ENCODE measurements at regions not wholly inside any gene's neighbourhood (a gene's known extent, or its start where the extent isn't known, plus 50 kb on each side); places are given as distances from the start of the nearest gene placed in this dataset.

DNA sequence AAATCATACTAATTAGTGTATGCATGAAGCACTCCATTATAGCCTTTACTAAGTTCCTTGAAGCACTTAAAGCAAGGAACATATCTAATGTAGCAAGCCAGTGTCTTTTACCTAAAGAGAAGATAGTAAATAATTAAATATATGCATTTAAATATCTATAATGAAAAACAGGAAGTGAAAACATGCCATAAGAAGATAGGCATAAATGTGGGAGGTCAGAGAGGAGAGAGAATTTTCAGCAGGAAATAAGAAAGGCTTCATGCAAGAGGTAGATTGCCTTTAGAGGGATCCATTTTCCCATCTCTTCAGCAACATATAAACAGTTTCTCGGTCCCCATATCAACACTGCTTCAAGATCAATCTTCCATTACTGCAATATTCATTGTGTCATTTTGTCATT, 599.8 kb downstream of the FRK start (continued):
- no peak for TF ChIP-seq ZKSCAN1 (IDR thresholded peaks at IDR 0.05; ENCODE audit: low read length)
- TF ChIP-seq ZNF607 (CRISPR knock-in tag; IDR thresholded peaks at IDR 0.05; ENCODE audit: borderline replicate concordance) = no peak
- TF ChIP-seq ZNF670 (CRISPR knock-in tag; IDR thresholded peaks at IDR 0.05; ENCODE audit: borderline replicate concordance) = no peak
- TF ChIP-seq, protein P1, sequence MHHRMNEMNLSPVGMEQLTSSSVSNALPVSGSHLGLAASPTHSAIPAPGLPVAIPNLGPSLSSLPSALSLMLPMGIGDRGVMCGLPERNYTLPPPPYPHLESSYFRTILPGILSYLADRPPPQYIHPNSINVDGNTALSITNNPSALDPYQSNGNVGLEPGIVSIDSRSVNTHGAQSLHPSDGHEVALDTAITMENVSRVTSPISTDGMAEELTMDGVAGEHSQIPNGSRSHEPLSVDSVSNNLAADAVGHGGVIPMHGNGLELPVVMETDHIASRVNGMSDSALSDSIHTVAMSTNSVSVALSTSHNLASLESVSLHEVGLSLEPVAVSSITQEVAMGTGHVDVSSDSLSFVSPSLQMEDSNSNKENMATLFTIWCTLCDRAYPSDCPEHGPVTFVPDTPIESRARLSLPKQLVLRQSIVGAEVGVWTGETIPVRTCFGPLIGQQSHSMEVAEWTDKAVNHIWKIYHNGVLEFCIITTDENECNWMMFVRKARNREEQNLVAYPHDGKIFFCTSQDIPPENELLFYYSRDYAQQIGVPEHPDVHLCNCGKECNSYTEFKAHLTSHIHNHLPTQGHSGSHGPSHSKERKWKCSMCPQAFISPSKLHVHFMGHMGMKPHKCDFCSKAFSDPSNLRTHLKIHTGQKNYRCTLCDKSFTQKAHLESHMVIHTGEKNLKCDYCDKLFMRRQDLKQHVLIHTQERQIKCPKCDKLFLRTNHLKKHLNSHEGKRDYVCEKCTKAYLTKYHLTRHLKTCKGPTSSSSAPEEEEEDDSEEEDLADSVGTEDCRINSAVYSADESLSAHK (CRISPR knock-in tag; IDR thresholded peaks at IDR 0.05; ENCODE audit: borderline replicate concordance) = no peak
- no peak for TF ChIP-seq ZNF329 (CRISPR knock-in tag; IDR thresholded peaks at IDR 0.05; ENCODE audit: low read depth)
- TF ChIP-seq ZNF792 (CRISPR knock-in tag; IDR thresholded peaks at IDR 0.05) = no peak
- no peak for TF ChIP-seq ZNF292 (CRISPR knock-in tag; IDR thresholded peaks at IDR 0.05; ENCODE audit: borderline replicate concordance, low read depth)
- TF ChIP-seq, protein P2, sequence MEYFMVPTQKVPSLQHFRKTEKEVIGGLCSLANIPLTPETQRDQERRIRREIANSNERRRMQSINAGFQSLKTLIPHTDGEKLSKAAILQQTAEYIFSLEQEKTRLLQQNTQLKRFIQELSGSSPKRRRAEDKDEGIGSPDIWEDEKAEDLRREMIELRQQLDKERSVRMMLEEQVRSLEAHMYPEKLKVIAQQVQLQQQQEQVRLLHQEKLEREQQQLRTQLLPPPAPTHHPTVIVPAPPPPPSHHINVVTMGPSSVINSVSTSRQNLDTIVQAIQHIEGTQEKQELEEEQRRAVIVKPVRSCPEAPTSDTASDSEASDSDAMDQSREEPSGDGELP (IDR thresholded peaks at IDR 0.05; ENCODE audit: borderline replicate concordance, low read depth) = no peak
- no peak for TF ChIP-seq FOXJ3 (CRISPR knock-in tag; IDR thresholded peaks at IDR 0.05; ENCODE audit: borderline replicate concordance)

DNA sequence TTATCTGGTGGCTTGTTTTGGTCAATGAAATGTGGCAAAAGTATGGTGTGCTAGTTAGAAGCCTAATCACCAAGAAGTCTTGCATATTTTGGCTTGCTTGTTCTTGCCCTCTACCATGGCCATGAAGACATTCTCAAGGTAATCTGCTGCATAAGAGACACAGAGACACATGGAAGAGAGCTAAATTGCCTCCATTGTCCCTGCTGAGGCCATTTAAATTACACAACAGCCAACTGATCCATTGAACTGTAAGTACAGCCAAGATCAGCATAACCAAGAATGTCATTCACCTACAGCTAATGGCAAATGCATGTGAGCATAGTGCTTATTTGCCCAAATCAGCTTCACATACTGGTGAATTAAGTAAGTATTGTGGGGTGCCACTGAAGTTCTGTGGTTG, 603.8 kb downstream of the FRK start:
- intact Hi-C loops (cut with micrococcal nuclease; ENCODE audit: unreplicated experiment) (no loop called here), in situ Hi-C loops (cut with HindIII; ENCODE audit: extremely low pct_ligation_motif_present, low pct_unique_long_range_greater_than_20kb) (no loop called here)
- TF ChIP-seq HOXD1 (CRISPR knock-in tag; IDR thresholded peaks at IDR 0.05) (no peak), ZNF24 (IDR thresholded peaks at IDR 0.05) (no peak), MIER3 (CRISPR knock-in tag; IDR thresholded peaks at IDR 0.05; ENCODE audit: borderline replicate concordance) (no peak), ZBTB7B (CRISPR knock-in tag; IDR thresholded peaks at IDR 0.05) (no peak), ZFP36 (IDR thresholded peaks at IDR 0.05; ENCODE audit: borderline replicate concordance, low read depth, low read length, partially characterized antibody) (no peak), HOXA5 (CRISPR knock-in tag; IDR thresholded peaks at IDR 0.05) (no peak), ZNF260 (CRISPR knock-in tag; IDR thresholded peaks at IDR 0.05; ENCODE audit: borderline replicate concordance, low read depth) (no peak), XRCC5 (optimal IDR thresholded peaks at IDR 0.05; ENCODE audit: low read length) (no peak), SMAD3 (CRISPR knock-in tag; IDR thresholded peaks at IDR 0.05) (no peak), SSRP1 (CRISPR knock-in tag; IDR thresholded peaks at IDR 0.05) (no peak), CHD4 (IDR thresholded peaks at IDR 0.05; ENCODE audit: borderline replicate concordance, low read length) (no peak), RFX1 (IDR thresholded peaks at IDR 0.05) (no peak)
- TF ChIP-seq, protein P3, sequence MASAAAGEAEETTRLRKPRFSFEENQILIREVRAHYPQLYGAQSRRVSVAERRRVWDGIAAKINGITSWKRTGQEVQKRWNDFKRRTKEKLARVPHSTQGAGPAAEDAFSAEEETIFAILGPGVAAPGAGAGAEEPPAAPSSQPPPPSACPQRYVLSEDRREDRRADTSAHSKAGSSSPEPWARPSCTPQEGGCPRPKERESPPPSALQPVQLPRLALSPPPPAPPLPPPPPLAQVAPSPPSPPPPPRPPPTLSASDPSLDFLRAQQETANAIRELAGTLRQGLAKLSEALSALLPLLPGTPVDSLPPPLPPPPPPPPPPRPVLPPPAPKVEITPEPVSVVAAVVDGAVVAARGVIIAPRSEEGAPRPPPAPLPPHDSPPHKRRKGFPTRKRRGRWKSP (CRISPR knock-in tag; IDR thresholded peaks at IDR 0.05) = no peak
- TF ChIP-seq, protein P4, sequence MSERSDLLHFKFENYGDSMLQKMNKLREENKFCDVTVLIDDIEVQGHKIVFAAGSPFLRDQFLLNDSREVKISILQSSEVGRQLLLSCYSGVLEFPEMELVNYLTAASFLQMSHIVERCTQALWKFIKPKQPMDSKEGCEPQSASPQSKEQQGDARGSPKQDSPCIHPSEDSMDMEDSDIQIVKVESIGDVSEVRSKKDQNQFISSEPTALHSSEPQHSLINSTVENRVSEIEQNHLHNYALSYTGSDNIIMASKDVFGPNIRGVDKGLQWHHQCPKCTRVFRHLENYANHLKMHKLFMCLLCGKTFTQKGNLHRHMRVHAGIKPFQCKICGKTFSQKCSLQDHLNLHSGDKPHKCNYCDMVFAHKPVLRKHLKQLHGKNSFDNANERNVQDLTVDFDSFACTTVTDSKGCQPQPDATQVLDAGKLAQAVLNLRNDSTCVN (CRISPR knock-in tag; IDR thresholded peaks at IDR 0.05; ENCODE audit: borderline replicate concordance) = no peak
- no peak for ATAC-seq
- Histone ChIP-seq H4K20me1 (ENCODE audit: insufficient read depth, low read length) (no peaks in the 10 kb centered on the region), H2AFZ (ENCODE audit: low read length) (no peak overlapping the region), H3K27ac (ENCODE audit: extremely low read length, insufficient read depth, low read length) (no peak overlapping the region), H3K9ac (ENCODE audit: insufficient read depth, low read depth, low read length) (no peak overlapping the region), H3K27me3 (ENCODE audit: control insufficient read depth in 1 of 2, insufficient read depth in 2 of 2, low read length in 2 of 2) (no peaks in the 10 kb centered on the region), H3K36me3 (replicated peaks in 1 of 2; ENCODE audit: control insufficient read depth in 1 of 2, insufficient read depth in 2 of 2, low read length in 2 of 2) (no peaks in the 10 kb centered on the region), H3K4me1 (ENCODE audit: insufficient read depth, low read length) (no peaks in the 10 kb centered on the region), H3K4me3 (replicated peaks in 1 of 3; ENCODE audit: insufficient read depth in 1 of 3, low read depth in 2 of 3, low read length in 3 of 3) (no peak overlapping the region), H3K79me2 (ENCODE audit: insufficient read depth, low read length) (no peaks in the 10 kb centered on the region), H3K4me2 (ENCODE audit: low read depth, low read length) (no peak overlapping the region), H3K9me3 (ENCODE audit: low read length) (no peaks in the 10 kb centered on the region)
- CTCF ChIA-PET (ENCODE audit: low intra/inter-chr PET ratio, low total read pairs) = no interaction called here
- no peak for DNase-seq (ENCODE audit: low spot score)
- BruUV-seq (replicated peaks) = no TSS peak
- no peak for FAIRE-seq
- POLR2A ChIA-PET = no interaction called here

Measured in HepG2 (cell line).